RWPE2 (cell line): ENCODE measurements at regions not wholly inside any gene's neighbourhood (a gene's known extent, or its start where the extent isn't known, plus 50 kb on each side); places are given as distances from the start of the nearest gene placed in this dataset.

ENCODE experiments used
- ATAC-seq: fragments of 200-7000 bp; cut with Tn5 transposase; 3 replicates; pipeline ENCODE4 v1.9.1; 2021; ENCODE audit warnings: low read depth
- DNase-seq: peaks from one replicate; pipeline ENCODE4 v3.0.0-alpha.2; 2020; ENCODE audit warnings: low spot score
- H3K27ac ChIP-seq: fragments of 450-650 bp; 2 replicates; pipeline ENCODE4 v1.5.1; 2017; ENCODE audit warnings: mild to moderate bottlenecking; ENCODE audit not compliant: poor library complexity, severe bottlenecking
- H3K27me3 ChIP-seq: fragments of 250-450 bp; sonication (Bioruptor Pico); 2 replicates; pipeline ENCODE4 v1.5.1; 2021; ENCODE audit warnings: mild to moderate bottlenecking, moderate library complexity; ENCODE audit not compliant: insufficient read depth, poor library complexity, severe bottlenecking
- H3K36me3 ChIP-seq: fragments of 250-450 bp; sonication (Bioruptor Pico); 2 replicates; pipeline ENCODE4 v1.5.1; 2020; ENCODE audit warnings: low read depth, mild to moderate bottlenecking, moderate library complexity
- H3K4me1 ChIP-seq: fragments of 250-450 bp; sonication (Bioruptor Pico); 2 replicates; pipeline ENCODE4 v1.5.1; 2021; ENCODE audit warnings: mild to moderate bottlenecking, moderate library complexity; ENCODE audit not compliant: insufficient read depth, poor library complexity, severe bottlenecking
- H3K4me3 ChIP-seq: fragments of 250-450 bp; sonication (Bioruptor Pico); 2 replicates; pipeline ENCODE4 v1.5.1; 2021; ENCODE audit warnings: mild to moderate bottlenecking, moderate library complexity; ENCODE audit not compliant: severe bottlenecking
- H3K9me3 ChIP-seq: fragments of 250-450 bp; sonication (Bioruptor Pico); 2 replicates; pipeline ENCODE4 v1.5.1; 2021; ENCODE audit warnings: mild to moderate bottlenecking, moderate library complexity; ENCODE audit not compliant: severe bottlenecking
- CTCF ChIP-seq: fragments of 450-650 bp; IDR thresholded peaks from one replicate; pipeline ENCODE4 v1.5.1; 2017; ENCODE audit warnings: mild to moderate bottlenecking, moderate library complexity; ENCODE audit not compliant: poor library complexity, severe bottlenecking

DNA sequence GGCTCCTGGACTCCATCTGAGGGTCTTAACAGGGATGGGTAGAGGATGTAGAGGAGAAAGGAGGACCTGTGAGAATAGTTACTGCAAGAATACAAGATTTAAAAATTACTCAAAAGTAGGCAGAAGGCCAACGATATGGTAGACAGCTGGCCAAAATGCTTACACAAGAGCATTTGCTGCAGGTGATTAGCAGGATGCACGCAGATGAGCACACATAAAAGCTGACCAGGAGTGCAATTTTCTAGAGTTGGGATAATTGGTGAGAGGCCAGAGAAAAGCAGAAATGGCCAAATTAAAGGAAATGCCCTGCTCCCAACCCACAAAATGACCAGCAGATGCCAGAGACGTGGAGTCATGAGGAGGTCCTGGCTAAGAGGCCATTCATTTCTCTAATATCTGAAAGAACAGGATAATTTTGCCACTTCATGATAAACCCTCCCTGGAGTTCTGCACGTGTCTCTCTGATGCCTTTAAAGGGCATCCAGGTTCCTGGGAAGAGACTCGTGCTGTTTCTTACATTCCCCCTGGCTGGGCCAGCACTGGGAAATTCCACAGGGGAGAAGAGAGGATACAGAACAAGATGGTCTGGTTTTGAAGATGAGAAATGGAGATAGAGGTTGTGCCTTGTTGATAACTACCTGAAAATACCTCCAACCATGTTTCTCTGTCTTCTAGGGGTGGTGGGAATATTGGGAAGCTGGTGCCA lies 62.3 kb upstream of the KCNA3 start:
- no peaks in the 10 kb centered on the region for H3K36me3 ChIP-seq
- no peak for ATAC-seq
- no peak overlapping the region for H3K27ac ChIP-seq
- H3K4me3 ChIP-seq, result no peak overlapping the region
- H3K27me3 ChIP-seq, result no peaks in the 10 kb centered on the region
- H3K4me1 ChIP-seq, result no peaks in the 10 kb centered on the region
- H3K9me3 ChIP-seq, result no peaks in the 10 kb centered on the region
- TF ChIP-seq CTCF, result no peak
- no peak for DNase-seq

- ATAC-seq (no peak), DNase-seq (no peak)
- no peaks in the 10 kb centered on the region for H3K27me3 ChIP-seq
Observed at GRCh38 chr1:110734133-110734680, 59.5 kb upstream of the KCNA3 start.

DNA sequence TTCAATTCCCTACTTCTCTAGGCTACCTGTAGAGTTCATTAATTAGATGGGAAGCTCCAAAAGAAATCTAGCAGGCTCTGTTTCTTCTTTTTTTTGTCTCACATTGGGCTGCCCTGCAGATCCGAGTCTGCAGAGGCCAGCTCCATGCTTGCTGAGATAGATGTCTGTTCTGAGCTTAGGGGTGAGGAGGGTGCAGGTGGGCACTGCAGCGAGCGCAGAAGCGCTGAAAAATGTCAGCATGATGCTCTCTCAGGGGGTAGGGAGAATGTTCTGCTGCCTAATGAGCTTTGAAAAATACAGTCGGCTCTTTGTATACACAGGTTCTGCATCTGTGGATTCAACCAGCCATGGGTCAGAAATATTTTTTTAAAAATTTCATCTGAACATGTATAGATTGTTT lies 56.8 kb upstream of the KCNA3 start:
- Histone ChIP-seq H3K36me3 (no peaks in the 10 kb centered on the region), H3K27ac (no peak overlapping the region), H3K27me3 (no peaks in the 10 kb centered on the region), H3K4me3 (no peak overlapping the region), H3K4me1 (no peaks in the 10 kb centered on the region), H3K9me3 (no peaks in the 10 kb centered on the region)
- no peak for TF ChIP-seq CTCF
- DNase-seq (no peak), ATAC-seq (no peak)

More at GRCh38 chr1:110734133-110734680, 59.5 kb upstream of the KCNA3 start:
- H3K36me3 ChIP-seq, result no peaks in the 10 kb centered on the region
- H3K27ac ChIP-seq, result no peak overlapping the region
- H3K9me3 ChIP-seq, result no peaks in the 10 kb centered on the region
- TF ChIP-seq CTCF, result no peak
- H3K4me1 ChIP-seq, result no peaks in the 10 kb centered on the region
- no peak overlapping the region for H3K4me3 ChIP-seq

- TF ChIP-seq CTCF, result no peak
- ATAC-seq, result no peak
- Histone ChIP-seq H3K4me3 (no peak overlapping the region), H3K27me3 (no peaks in the 10 kb centered on the region), H3K36me3 (no peaks in the 10 kb centered on the region), H3K9me3 (no peaks in the 10 kb centered on the region), H3K4me1 (no peaks in the 10 kb centered on the region), H3K27ac (no peak overlapping the region)
- no peak for DNase-seq
Observed at GRCh38 chr1:110728388-110729001, 53.8 kb upstream of the KCNA3 start.

GRCh38 chr1:110727246-110727645 lies 52.5 kb upstream of the KCNA3 start:
- Histone ChIP-seq H3K4me1 (no peaks in the 10 kb centered on the region), H3K27ac (no peak overlapping the region), H3K36me3 (no peaks in the 10 kb centered on the region), H3K27me3 (no peaks in the 10 kb centered on the region), H3K9me3 (no peaks in the 10 kb centered on the region), H3K4me3 (no peak overlapping the region)
- no peak for DNase-seq
- ATAC-seq, result no peak
- TF ChIP-seq CTCF, result no peak
